GM18520 (cell line): ENCODE measurements at regions not wholly inside any gene's neighbourhood (a gene's known extent, or its start where the extent isn't known, plus 50 kb on each side); places are given as distances from the start of the nearest gene placed in this dataset.

Experiments used
- ATAC-seq: cut with Tn5 transposase; IDR thresholded peaks from one replicate; pipeline ENCODE4 v1.9.1; 2021; ENCODE audit not compliant: unreplicated experiment

DNA sequence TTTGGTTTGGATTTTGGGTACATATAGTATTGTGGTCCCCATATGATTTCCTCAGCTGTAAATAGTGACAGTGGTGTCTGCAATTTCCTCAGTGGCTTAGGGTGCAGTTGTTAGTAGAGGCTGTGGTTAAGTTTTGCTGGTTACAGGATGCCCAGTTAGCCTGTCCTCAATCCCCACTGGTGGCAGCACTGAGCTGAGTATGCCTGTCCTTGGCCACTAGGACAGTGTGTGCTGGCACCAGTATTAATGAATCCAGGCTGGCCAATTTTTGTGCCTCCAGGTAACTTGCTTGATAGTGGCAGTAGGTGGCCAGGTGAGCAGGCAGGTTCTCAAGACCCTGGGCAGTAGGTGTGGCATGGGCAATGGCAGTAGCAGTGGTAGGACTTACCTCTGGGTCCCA is 973.1 kb downstream of the TMEM182 start:
- ATAC-seq: no peak

DNA sequence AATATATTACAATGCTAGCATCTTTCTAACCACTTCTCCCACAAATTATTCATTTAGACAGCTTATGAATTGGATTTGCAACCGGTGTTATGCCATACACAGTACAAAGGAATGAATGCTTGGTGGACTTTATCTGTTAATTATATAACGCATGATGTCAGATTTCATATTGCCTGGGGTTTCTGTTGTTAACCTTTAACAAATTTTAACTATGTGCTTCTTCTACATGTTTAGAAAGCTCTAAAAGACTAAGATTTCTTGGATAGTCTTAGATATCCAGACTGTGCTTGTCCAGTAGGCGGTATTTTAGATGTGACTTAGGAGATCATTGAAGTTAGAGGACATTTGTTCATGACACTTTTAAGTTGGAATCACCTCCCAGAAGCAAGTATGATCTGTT is 976.3 kb downstream of the TMEM182 start:
- ATAC-seq: no peak

DNA sequence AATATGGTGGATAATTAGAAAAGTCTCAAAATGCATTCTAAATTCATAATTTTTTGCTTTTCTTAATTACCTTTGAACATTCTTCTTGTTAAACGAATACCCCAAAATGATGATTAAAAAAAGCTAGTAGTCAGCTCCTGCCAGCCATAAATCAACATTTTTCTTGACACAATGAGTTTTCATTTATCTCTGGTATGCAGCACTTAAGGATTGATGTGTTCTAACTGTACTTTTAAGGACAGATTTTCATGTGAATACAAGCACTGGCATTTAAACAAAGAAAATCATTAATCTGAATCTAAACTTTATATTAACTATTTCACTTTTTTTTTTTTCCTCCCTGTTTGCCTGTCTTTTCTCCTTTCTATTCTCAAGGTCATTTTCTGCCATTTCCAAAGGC is 976.8 kb downstream of the TMEM182 start:
- ATAC-seq: no peak

DNA sequence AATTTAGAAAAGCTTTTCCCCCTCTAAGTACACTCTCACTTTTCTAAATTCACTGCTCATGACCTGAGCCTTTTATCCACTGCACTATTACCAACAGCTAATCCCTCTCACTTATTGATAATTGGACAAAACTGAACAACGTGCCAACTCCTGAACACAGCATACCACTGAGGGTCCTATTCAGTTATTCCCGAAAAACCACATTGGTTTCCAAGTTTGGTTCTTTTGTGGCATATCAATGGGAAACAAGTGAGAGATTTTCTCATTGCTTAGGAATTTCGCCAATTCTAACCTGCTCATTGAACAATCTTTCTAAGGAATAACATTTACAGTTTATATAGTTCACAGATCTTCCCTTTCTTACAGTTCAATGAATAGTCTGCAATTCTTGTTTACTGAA is 977.4 kb downstream of the TMEM182 start:
- ATAC-seq: no peak

DNA sequence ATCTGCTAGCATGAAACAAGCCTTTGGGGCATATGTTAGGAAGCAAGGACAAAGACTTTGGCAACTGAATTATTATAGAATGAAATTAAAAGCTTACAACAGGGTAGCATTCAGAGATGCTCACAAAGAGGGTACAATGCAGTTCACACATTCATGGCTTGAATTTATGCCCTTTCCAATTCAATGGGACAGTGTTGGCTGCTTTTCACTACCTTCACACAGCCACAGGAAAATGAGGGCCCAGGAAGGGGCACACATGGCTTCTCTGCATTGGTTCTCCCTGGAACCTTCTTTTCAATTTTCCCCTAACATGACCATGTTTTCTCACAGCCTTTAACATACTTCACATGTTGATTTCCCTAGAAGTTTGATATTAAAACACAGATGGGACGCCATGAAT is 978.1 kb downstream of the TMEM182 start:
- ATAC-seq: no peak

DNA sequence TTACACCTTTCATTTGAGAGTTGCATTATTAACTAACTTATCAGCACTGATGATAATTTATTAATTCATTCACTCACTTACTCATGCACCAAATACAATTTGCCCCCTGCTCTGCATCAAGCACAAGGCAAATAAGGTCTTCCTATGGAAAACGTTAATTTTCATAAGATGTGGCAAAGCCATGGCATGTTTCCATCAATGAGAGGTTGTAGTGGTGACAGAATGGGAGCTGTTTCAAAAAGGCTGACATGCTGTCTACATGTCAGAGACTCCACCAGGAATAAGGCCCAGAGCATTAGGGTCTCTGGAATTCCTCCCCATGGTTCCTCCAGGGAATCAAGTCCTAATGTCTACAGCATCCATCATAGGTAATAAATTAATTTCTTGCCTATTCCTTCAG is 978.8 kb downstream of the TMEM182 start:
- ATAC-seq: no peak

DNA sequence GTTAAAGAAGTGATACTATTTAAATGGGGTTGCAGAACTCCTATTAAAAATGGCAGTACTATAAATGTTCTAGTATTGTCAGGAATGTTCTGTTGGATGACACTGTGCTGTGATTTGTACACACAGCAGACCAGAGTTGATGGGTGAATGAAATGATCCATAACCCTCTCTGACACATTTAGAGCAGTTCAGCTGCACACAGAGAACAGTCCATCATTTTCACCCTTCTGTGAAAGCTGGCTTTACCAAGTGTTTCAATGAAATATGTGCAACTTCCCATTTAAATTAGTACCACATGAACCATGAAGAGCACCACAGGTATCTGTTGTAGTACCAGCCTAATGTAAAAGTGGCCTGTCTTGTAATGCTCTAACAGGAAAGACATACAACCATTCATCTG is 981.4 kb downstream of the TMEM182 start:
- ATAC-seq: no peak

DNA sequence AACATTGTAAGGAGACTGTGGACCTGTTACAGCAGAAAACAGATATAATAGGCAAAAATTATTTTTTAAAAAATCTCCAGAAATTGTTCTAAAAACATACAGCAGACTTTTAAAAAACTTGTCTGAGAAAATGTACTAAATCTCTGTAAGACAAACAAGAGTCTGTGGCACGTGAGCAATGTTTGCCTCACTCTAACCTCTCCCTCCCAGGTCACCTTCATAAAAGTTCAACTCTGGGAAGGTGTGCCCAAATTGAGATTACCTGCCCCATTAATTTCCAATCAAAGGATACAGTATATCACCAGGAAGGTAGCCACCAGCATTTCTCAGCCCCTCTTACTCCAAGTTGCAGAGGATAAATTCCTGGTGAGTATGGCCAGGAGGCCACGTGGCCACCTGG is 992.7 kb downstream of the TMEM182 start:
- no peak for ATAC-seq

DNA sequence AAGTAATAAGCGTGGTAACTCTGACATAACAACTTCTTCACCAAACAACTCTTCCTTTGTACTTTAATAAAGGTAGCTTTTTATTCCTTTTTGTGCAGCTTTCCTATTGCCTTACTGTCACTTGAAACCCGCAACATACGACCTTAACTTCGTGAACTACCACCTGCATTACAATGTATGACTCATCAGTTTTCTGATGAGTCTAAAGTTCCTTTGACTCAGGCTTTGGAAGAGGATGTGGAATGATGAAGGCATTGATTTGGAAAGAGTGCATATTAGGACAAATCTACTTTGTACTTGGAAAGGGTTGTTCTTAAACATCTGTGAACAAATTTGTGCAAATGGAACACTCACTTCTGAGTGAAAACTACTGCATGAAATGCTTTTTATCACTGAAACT is 1012.1 kb downstream of the TMEM182 start:
- no peak for ATAC-seq

DNA sequence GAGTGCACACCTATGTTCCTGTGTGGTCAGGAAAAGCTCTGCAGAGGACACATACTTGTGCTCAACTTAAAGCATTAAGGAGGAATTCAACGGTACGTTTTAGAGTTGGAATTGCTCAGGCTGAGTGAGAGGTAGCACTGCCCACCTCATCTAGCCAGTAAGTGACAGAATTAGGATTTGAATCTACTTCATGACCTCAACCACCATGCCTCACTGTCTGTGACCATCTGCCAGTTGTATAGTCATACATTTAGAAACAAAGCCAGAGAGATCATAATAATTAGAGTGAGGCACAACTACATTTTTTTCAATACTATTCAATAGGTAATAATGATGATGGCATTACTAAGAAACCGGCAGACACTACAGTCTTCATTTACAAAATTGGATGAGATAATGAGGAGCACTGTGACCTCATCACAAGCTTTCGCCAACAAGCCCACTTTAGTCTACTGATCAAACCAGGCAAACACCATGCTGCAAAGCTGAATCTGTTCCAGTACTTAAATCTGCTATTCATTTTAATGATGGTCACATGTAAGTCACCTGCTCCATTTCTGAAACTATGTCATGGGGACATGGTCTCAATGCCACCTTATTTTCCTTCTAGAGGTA is 1018.4 kb downstream of the TMEM182 start:
- ATAC-seq: no peak

DNA sequence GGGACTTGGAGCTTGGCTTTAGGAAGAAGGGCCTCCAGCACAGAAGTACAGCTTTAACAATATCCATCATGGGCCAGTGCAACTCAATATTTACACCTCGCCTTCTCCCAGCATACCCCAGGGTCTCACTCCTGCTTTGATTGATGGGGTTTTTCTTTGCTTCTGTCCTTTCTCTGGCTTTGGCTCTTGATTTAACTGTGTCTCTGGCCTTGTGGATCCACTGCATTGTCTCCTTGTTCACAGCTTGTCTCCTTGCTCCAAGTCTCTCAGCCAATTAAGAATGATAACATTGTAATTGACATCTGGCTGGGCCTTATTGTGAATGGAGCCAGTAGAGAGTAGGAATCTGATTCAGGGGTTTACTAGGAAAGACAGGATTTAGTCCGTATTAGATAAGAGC is 1019.5 kb downstream of the TMEM182 start:
- ATAC-seq: no peak

DNA sequence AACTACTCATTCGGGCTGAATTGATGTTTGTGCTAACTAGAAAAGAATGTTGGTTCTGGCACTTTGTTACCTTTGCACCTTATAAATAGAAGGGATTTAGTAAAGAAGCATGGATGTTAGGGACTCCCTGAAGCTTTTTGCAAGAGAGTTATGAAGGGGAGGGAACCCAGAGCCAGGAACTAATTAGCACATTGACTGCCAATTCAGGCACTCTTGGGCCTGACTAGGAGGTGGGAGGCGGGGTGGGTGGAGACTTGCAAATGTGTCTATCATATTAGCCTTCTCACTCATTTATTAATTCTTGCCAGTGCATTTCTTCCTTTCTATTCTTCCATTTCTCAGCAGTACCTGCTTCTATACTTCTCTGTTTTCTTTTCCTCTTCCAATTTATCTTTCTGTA is 1022.4 kb downstream of the TMEM182 start:
- no peak for ATAC-seq

DNA sequence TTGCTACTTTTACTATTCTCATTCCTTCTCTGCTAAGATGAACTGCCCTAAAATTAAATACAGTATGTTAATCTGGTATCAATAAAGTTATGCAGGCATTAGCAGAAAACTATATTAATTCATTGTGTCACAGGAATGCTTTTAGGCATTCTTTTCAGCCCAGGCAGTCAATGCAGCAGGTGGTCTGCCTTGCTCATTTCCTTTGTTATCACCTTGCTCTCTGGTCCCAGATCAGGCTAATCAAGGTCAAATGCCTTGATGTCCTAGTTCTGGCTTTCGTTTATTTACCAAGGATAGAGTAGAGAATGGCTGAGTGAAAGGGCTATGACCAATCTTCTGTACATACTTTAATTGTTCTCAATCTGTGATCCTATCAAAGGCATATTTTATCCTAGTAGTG is 1023.6 kb downstream of the TMEM182 start:
- no peak for ATAC-seq

DNA sequence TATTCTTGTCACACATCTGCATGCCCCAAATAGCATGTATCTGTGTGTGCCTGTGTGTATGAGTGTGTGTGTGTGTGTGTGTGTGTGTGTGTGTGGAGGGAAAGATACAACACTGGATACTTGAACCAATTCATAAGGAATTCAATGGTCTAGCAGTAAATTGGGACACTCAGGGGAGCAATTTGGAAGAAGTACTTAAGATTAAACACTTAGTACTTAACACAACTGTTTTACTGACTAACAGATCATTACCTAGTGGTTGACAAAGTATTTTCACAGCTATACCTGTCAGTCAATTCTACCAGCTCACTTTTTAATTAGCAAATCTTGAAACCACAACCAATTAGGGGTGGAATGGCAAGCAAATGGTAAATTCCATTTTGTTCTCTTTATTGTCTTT is 1024.1 kb downstream of the TMEM182 start:
- no peak for ATAC-seq

DNA sequence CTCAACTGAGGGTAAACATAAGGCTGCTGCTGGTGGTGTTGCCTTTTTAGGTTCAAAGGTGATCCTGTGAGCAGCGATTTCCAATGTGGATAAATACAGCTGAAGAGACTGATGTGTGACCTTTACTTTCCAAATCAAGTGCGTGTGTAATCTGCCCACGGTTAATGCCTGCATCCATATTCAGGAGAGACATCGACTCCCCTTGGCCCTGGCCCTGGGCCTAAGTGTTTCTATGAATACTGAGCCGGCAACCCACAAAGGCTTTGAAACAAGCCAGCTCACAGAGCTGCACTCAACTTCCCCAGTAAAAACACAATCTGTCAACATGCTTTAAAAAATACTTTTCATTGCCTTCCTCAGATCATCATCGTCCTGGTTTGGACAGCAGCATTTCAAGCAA is 1026.6 kb downstream of the TMEM182 start:
- ATAC-seq: no peak

DNA sequence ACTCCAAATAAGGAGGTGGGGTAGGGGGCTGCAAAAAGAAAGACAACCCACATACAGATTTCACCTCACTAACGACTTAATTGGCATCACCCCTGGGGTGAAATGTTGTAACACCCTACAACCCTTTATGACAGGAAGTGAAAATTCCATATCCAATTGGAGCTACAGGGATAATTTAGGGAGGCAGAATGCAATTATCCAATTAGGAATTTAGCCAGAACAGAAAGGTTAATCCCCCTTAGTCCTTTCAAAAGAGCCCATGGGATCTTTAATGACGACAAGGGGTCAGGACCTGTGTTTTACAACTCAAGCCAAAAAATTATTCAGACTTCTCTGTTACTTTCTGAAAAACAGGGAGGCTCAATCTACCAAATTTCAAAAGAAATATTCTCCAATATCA is 1027.1 kb downstream of the TMEM182 start:
- no peak for ATAC-seq

DNA sequence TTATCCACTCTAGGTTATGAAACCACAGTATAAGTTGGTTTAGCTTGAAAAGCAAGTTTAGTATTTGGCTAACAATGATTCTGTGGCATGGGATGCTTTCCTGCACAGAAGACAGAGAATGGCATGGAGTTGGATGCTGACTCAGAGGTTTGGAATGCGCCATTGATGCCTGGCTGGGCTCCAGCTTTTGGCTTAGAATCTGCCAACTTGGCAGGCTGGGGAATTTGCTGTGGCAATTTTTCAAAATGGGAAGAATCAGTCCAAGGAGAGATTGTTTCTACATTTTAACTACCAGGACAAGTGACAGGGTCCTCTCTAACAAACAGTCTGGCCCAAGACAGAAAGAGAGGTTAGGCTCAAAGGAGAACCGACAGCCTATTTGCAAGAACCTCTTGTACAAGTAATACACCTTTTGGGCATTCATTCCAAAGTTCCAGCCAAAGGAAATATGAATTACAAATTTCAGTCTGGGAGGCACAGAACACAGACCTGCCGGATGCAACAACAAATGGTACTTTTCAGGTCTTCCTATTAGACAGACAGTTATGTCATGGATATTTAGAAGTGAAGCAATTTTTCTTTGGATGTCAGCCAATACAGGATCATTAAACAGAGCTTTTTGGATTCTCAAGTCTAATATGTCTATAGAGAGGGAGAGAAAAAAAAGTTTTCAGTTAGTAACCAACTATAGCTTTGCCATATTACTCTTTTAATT is 1027.7 kb downstream of the TMEM182 start:
- ATAC-seq: no peak

DNA sequence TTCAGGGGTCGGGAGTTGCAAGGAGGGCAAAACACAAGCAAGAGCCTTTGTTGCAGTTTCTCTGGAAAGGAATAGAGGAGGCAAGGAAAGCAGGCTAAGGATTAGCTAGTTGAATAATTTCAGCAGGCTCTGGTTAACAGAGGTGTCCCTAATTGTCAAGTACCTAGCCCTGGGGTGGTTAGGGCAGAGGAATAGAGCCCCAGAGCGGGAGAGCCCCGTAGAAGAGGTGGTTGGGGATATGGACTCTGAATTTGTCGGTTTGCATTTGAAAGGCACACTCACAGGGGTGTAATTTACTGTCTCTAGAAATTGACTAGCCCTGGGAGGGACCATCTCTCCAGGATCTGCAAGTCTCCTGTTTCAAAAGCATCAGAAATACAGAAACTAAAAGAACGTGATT is 1030.2 kb downstream of the TMEM182 start:
- no peak for ATAC-seq

DNA sequence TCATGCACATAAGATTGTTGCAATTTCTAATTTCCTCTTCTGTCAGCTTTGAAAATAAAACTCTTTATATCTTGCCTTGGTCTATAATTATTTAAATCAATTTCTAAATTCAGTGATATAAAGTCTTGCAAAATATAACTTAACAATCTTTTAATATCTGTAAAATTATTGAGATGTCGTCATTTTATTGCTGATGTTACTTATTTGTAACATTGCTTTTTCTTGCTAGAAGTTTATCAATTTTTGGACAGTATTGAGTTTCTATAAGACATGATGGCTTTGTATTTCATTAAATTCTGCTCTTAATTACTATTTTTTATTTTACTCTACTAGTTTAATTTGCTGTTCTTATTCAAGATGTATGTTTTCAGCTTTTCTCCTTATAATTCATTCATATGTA is 1036.5 kb downstream of the TMEM182 start:
- no peak for ATAC-seq

DNA sequence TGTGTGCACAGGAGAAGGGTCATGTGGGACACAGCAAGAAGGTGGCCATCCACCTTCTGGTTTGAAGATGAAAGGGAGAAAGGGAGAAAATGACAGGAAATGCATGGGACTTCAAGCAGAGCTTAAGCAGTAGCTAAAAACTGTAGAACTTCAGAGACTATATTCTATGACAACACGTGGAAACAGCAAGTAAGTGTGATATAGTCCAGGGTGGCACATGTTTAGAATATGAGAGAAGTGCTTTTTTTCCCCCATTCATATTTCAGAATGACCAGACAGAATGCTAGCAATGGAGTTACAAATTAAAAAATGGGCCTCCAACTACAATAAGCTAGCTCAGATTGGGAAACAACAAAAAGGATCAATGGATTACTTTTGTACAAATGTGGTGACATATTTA is 1042.2 kb downstream of the TMEM182 start:
- ATAC-seq: no peak

DNA sequence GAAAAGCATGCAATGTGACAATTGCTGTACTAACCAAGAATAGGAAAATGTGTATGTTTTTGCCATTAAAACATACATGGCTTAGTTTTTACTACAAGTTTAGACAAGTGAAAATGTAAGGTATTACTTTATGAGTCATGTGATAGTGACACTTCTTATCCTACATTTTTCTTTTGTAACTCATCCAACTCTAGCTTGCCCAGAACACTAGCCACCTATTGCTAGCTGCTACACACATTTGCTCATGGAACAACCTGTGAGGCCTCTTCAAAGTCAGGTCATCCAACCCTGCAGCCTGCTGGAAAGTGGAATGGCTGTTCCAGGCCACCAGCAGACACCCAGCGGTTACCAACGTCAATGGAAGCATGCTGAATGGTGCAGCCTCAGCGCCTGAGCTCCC is 1043.9 kb downstream of the TMEM182 start:
- ATAC-seq: no peak

DNA sequence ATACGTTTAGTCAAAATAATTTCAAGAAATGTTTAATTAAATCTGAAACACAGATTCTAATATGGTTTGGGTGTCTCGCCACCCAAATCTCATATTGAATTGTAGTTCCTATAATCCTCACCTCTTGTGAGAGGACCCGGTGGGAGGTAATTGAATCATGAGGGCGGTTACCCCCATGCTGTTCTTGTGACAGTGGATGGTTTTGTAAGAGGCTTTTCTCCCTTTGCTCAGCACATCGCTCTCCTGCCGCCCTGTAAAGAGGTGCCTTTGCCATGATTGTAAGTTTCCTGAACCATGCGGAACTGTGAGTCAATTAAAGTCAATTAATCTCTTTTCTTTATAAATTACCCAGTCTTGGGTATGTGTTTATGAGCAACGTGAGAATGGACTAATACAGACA is 1045.1 kb upstream of the POU3F3 start:
- ATAC-seq: no peak

DNA sequence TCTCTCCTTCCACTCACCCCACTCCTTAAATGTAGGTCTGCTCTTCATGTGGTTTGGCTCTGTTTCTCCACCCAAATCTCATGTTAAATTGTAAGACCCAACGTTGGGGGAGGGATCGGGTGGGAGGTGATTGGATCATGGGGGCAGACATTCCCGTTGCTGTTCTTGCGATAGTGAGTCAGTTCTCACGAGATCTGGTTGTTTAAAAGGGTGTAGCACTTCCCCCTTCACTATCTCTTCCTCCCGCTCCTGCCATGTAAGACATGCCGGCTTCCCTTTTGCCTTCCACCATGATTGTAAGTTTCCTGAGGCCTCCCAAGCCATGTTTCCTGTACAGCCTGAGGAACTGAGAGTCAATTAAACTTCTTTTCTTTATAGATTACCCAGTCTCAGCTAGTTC is 1044.5 kb upstream of the POU3F3 start:
- no peak for ATAC-seq
